WERI-Rb-1 (cell line): ENCODE measurements at regions not wholly inside any gene's neighbourhood (a gene's known extent, or its start where the extent isn't known, plus 50 kb on each side); places are given as distances from the start of the nearest gene placed in this dataset.

Experiments
- DNase-seq: peaks from one replicate; pipeline ENCODE4 v3.0.0-alpha.2; 2020
- H3K27ac ChIP-seq: fragments of 250-450 bp; sonication (Bioruptor Pico); 2 replicates; pipeline ENCODE4 v1.5.1; 2020; ENCODE audit warnings: mild to moderate bottlenecking, moderate library complexity
- H3K27me3 ChIP-seq: fragments of 250-450 bp; sonication (Bioruptor Pico); 2 replicates; pipeline ENCODE4 v1.5.1; 2021; ENCODE audit warnings: mild to moderate bottlenecking, low read depth, moderate library complexity; ENCODE audit not compliant: insufficient read depth, severe bottlenecking
- H3K36me3 ChIP-seq: fragments of 250-450 bp; sonication (Bioruptor Pico); 2 replicates; pipeline ENCODE4 v1.5.1; 2020; ENCODE audit warnings: mild to moderate bottlenecking, moderate library complexity
- H3K4me3 ChIP-seq: 2 replicates; pipeline ENCODE4 v1.5.1; 2011; ENCODE audit warnings: low read depth, mild to moderate bottlenecking, control low read depth, low read length
- H3K9me3 ChIP-seq: fragments of 250-450 bp; sonication (Bioruptor Pico); 2 replicates; pipeline ENCODE4 v1.5.1; 2021; ENCODE audit warnings: mild to moderate bottlenecking, moderate library complexity; ENCODE audit not compliant: severe bottlenecking
- CTCF ChIP-seq: IDR thresholded peaks from 2 replicates; pipeline ENCODE4 v1.5.1; 2011; ENCODE audit warnings: low read depth, mild to moderate bottlenecking, control low read depth, inconsistent platforms, low read length

- Histone ChIP-seq H3K36me3 (no peaks in the 10 kb centered on the region), H3K9me3 (peaks cover 6% of the 10 kb centered on the region), H3K4me3 (no peak overlapping the region), H3K27ac (no peak overlapping the region), H3K27me3 (no peaks in the 10 kb centered on the region)
- DNase-seq, result no peak
- TF ChIP-seq CTCF, result no peak
Observed at GRCh38 chr12:45587877-45588533, 141.5 kb upstream of the ARID2 start.

DNA sequence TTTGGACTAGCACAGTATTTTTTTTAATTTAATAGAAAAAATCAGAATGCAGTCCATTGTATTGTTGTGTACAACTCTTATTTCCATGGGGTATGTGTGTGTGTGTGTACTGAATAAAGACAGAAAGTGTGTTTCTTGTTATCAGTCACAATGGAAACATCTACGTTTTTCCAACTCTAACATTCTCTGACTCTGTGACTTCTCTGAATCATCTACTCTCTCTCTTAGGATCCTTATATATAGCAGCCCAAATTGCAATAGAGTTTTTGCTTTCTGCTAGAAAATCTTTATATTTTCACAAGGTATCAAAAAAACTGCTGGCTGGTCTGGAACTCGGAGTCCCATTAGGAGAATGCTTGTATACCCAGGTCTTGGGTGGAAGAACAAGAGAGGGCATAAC is 138.9 kb upstream of the ARID2 start:
- peaks cover 6% of the 10 kb centered on the region for H3K9me3 ChIP-seq

GRCh38 chr12:45591635-45592034 is 137.9 kb upstream of the ARID2 start:
- Histone ChIP-seq H3K27me3 (no peaks in the 10 kb centered on the region), H3K4me3 (no peak overlapping the region), H3K27ac (no peak overlapping the region), H3K36me3 (no peaks in the 10 kb centered on the region), H3K9me3 (peaks cover 3% of the 10 kb centered on the region)
- TF ChIP-seq CTCF, result no peak
- DNase-seq, result no peak

More for the DNA sequence above, 138.9 kb upstream of the ARID2 start:
- Histone ChIP-seq H3K4me3 (no peak overlapping the region), H3K36me3 (no peaks in the 10 kb centered on the region), H3K27me3 (no peaks in the 10 kb centered on the region), H3K27ac (no peak overlapping the region)
- TF ChIP-seq CTCF, result no peak
- DNase-seq, result no peak

DNA sequence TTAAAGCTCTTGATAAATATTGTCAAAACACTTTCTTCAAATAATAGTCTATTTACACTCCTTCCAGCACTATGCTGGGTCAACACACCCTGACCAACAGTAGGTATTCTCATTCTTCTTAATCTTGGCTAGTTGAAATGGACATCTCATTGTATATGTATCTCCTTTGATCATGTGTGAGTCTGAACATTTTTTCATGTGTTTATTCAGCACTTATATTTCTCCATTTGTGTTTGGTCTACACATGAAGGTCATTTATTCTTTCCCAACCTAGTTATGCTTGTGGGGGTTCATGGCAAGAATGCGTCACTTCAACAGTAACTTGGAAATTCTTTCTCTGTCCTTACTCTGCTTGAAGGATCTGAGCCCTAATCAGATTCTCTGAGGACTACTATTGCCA is 133.1 kb upstream of the ARID2 start:
- DNase-seq, result no peak
- Histone ChIP-seq H3K27ac (no peak overlapping the region), H3K27me3 (no peaks in the 10 kb centered on the region), H3K4me3 (no peak overlapping the region), H3K36me3 (no peaks in the 10 kb centered on the region), H3K9me3 (no peaks in the 10 kb centered on the region)
- no peak for TF ChIP-seq CTCF

DNA sequence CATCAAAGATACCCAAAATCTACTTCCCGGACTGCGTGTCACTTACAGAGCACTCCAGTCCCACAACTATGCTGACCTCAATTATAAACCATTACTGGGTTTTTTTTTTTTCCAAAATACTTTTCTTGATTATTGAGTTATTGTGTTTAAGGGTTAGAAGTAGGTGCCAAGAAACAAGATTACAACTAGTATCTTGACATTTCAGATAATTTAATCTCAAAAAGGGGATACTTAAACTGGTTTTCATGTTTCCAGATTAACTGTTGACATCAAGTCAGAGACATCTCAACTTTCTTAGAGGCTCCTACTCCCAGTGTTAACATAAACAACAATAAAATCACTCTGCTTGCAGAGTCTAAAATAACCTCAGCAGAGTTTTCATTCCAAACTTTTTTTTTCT is 131.2 kb upstream of the ARID2 start:
- TF ChIP-seq CTCF, result no peak
- Histone ChIP-seq H3K27me3 (no peaks in the 10 kb centered on the region), H3K27ac (no peak overlapping the region), H3K36me3 (no peaks in the 10 kb centered on the region), H3K4me3 (no peak overlapping the region), H3K9me3 (no peaks in the 10 kb centered on the region)
- no peak for DNase-seq

GRCh38 chr12:45598761-45599160 is 130.7 kb upstream of the ARID2 start:
- H3K4me3 ChIP-seq, result no peak overlapping the region
- H3K27ac ChIP-seq, result no peak overlapping the region
- TF ChIP-seq CTCF, result no peak
- no peaks in the 10 kb centered on the region for H3K36me3 ChIP-seq
- H3K9me3 ChIP-seq, result no peaks in the 10 kb centered on the region
- H3K27me3 ChIP-seq, result no peaks in the 10 kb centered on the region
- DNase-seq, result no peak
